PC-9 (cell line): ENCODE measurements at regions not wholly inside any gene's neighbourhood (a gene's known extent, or its start where the extent isn't known, plus 50 kb on each side); places are given as distances from the start of the nearest gene placed in this dataset.

ENCODE experiments used
- BruUV-seq: library from RNA; stranded (reverse); fragments of 400-500 nt; replicated peaks from 2 replicates; lab custom pipeline; 2021; lab: Mats Ljungman, UMichigan
- CTCF ChIA-PET: fragments of 300-600 bp; sonication (Branson Sonifier 250); formaldehyde crosslinking; loops from one replicate; lab custom pipeline; 2022; ENCODE audit warnings: antibody characterized with exemption; lab: Charles Lee
- POLR2A ChIA-PET: fragments of 300-600 bp; sonication (Branson Sonifier 250); formaldehyde crosslinking; loops from one replicate; lab custom pipeline; 2022; ENCODE audit warnings: antibody characterized with exemption; ENCODE audit not compliant: unreplicated experiment; lab: Charles Lee
- DNase-seq, 2 experiments: peaks; one replicate each; pipeline versions ENCODE4 v3.0.0 to v3.0.0-alpha.2; 2015 to 2022; ENCODE audit warnings: mixed read lengths in 1 of 2
- H2AFZ ChIP-seq: fragments of 200-600 bp; sonication (generic); 2 replicates; pipeline ENCODE4 v1.8.1; 2017; ENCODE audit warnings: antibody characterized with exemption
- H3F3A ChIP-seq: fragments of 200-600 bp; sonication (generic); 2 replicates; pipeline ENCODE4 v1.8.1; 2017; ENCODE audit warnings: antibody characterized with exemption, mild to moderate bottlenecking, low read depth; ENCODE audit not compliant: insufficient read depth
- H3K27ac ChIP-seq: fragments of 200-600 bp; sonication (generic); 2 replicates; pipeline ENCODE4 v1.6.1; 2016; ENCODE audit warnings: mixed run types
- H3K27me3 ChIP-seq: fragments of 200-600 bp; sonication (generic); 2 replicates; pipeline ENCODE4 v1.6.1; 2016; ENCODE audit warnings: low read depth, mixed run types; ENCODE audit not compliant: insufficient read depth
- H3K36me3 ChIP-seq: fragments of 200-600 bp; sonication (generic); 2 replicates; pipeline ENCODE4 v1.6.1; 2016; ENCODE audit warnings: low read depth, mixed run types
- H3K4me1 ChIP-seq: fragments of 200-600 bp; sonication (generic); replicated peaks from 2 replicates; pipeline ENCODE4 v1.6.1; 2016; ENCODE audit warnings: mixed run types; ENCODE audit not compliant: insufficient read depth
- H3K4me2 ChIP-seq: fragments of 200-600 bp; sonication (generic); 2 replicates; pipeline ENCODE4 v1.6.1; 2017; ENCODE audit warnings: mixed run types
- H3K4me3 ChIP-seq: fragments of 200-600 bp; sonication (generic); 2 replicates; pipeline ENCODE4 v1.6.1; 2016; ENCODE audit warnings: mixed run types
- H3K79me2 ChIP-seq: fragments of 200-600 bp; sonication (generic); 2 replicates; pipeline ENCODE4 v1.6.1; 2017; ENCODE audit warnings: low read depth, mixed run types
- H3K9me2 ChIP-seq: fragments of 200-600 bp; sonication (generic); 2 replicates; pipeline ENCODE4 v1.8.1; 2017; ENCODE audit warnings: mild to moderate bottlenecking; ENCODE audit not compliant: insufficient read depth
- H3K9me3 ChIP-seq: fragments of 200-600 bp; sonication (generic); 2 replicates; pipeline ENCODE4 v1.8.1; 2016; ENCODE audit warnings: low read depth; ENCODE audit not compliant: insufficient read depth
- H4K20me1 ChIP-seq: fragments of 200-600 bp; sonication (generic); 2 replicates; pipeline ENCODE4 v1.8.1; 2017; ENCODE audit not compliant: insufficient read depth
- CTCF ChIP-seq: fragments of 200-600 bp; sonication (generic); conservative IDR thresholded peaks from 2 replicates; pipeline ENCODE4 v1.6.1; 2017; ENCODE audit warnings: mixed run types, antibody characterized with exemption, mild to moderate bottlenecking, moderate library complexity
- EZH2 ChIP-seq: fragments of 200-600 bp; sonication (generic); IDR thresholded peaks from 2 replicates; pipeline ENCODE4 v1.8.0; 2017; ENCODE audit warnings: antibody characterized with exemption, low read depth
- intact Hi-C: fragments of 100-400 bp; cut with micrococcal nuclease; formaldehyde crosslinking; loops from one replicate; pipeline ENCODE4 v1.10.0; 2022; ENCODE audit not compliant: unreplicated experiment

DNA sequence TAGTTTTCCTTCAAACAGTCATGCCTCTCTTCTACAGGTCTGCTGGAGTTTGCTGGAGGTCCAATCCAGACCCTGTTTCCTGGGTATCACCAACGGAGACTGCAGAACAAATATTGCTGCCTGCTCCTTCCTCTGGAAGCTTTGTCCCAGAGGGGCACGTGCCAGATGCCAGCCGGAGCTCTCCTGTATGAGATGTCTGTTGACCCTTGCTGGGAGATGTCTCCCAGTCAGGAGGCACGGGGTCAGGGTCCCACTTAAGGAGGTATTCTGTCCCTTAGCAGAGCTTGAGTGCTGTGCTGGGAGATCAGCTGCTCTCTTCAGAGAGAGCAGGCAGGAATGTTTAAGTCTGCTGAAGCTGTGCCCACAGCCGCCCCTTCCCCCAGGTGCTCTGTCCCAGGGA, 666.9 kb downstream of the FRK start:
- CTCF ChIA-PET, result no interaction called here

DNA sequence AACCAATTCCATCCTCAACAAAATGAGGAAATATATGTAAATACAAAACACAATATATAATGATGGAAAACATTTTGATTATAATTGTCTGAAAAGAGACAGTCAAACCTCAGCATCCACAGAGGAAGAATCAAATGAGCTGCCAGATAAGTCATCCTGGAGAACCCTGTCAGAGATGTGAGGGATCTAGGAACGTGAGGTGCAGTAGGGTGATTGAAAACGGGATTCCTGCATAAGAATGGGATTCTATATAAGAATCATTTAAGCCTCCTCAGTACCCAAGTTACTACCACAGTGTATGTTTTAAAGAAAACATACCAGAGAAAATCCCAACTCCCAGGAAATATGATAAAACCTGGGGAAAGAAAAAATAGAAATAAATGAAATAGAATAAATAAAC, 690.5 kb downstream of the FRK start:
- no peaks in the 10 kb centered on the region; the same call in 1 of the 2 replicates for H3K9me2 ChIP-seq
- no TSS peak for BruUV-seq
- no peak for DNase-seq

More for the DNA sequence above, 666.9 kb downstream of the FRK start:
- DNase-seq, result no peak
- no peaks in the 10 kb centered on the region for H3K9me2 ChIP-seq
- no peak overlapping the region for H3K4me3 ChIP-seq
- H3K79me2 ChIP-seq, result no peaks in the 10 kb centered on the region
- no peaks in the 10 kb centered on the region for H3K4me1 ChIP-seq
- no peak overlapping the region for H3K27ac ChIP-seq
- no peak overlapping the region for H2AFZ ChIP-seq
- H3F3A ChIP-seq, result no peaks in the 10 kb centered on the region
- H3K4me2 ChIP-seq, result no peak overlapping the region
- no peaks in the 10 kb centered on the region for H3K27me3 ChIP-seq
- intact Hi-C loops, result no loop called here
- TF ChIP-seq CTCF, result no peak
- no peak for TF ChIP-seq EZH2
- H3K9me3 ChIP-seq, result no peaks in the 10 kb centered on the region
- no TSS peak for BruUV-seq
- H3K36me3 ChIP-seq, result no peaks in the 10 kb centered on the region
- POLR2A ChIA-PET, result no interaction called here
- H4K20me1 ChIP-seq, result no peaks in the 10 kb centered on the region

GRCh38 chr6:115365783-115366182, 694.9 kb downstream of the FRK start:
- BruUV-seq, result no TSS peak

More for the DNA sequence above, 690.5 kb downstream of the FRK start:
- TF ChIP-seq EZH2 (no peak), CTCF (no peak)
- H3K4me1 ChIP-seq, result no peaks in the 10 kb centered on the region
- no peak overlapping the region for H3K4me2 ChIP-seq
- no peak overlapping the region for H3K4me3 ChIP-seq
- intact Hi-C loops, result no loop called here
- H3K36me3 ChIP-seq, result no peaks in the 10 kb centered on the region
- H2AFZ ChIP-seq, result no peak overlapping the region
- ChIA-PET POLR2A (no interaction called here), CTCF (no interaction called here)
- no peaks in the 10 kb centered on the region for H3K79me2 ChIP-seq
- H3K9me3 ChIP-seq, result no peaks in the 10 kb centered on the region
- no peaks in the 10 kb centered on the region for H4K20me1 ChIP-seq
- no peaks in the 10 kb centered on the region for H3F3A ChIP-seq
- no peak overlapping the region for H3K27ac ChIP-seq
- H3K27me3 ChIP-seq, result no peaks in the 10 kb centered on the region

More at GRCh38 chr6:115365783-115366182, 694.9 kb downstream of the FRK start:
- Histone ChIP-seq H4K20me1 (no peaks in the 10 kb centered on the region), H3K9me3 (no peaks in the 10 kb centered on the region), H2AFZ (no peak overlapping the region), H3K79me2 (no peaks in the 10 kb centered on the region), H3K4me3 (no peak overlapping the region), H3F3A (no peaks in the 10 kb centered on the region), H3K27me3 (no peaks in the 10 kb centered on the region), H3K36me3 (no peaks in the 10 kb centered on the region), H3K27ac (no peak overlapping the region), H3K4me1 (no peaks in the 10 kb centered on the region), H3K9me2 (no peaks in the 10 kb centered on the region), H3K4me2 (no peak overlapping the region)
- no peak for DNase-seq
- CTCF ChIA-PET, result no interaction called here
- intact Hi-C loops, result no loop called here
- TF ChIP-seq CTCF (no peak), EZH2 (no peak)
- POLR2A ChIA-PET, result no interaction called here
